ENCODE measurements at regions not wholly inside any gene's neighbourhood (a gene's known extent, or its start where the extent isn't known, plus 50 kb on each side); places are given as distances from the start of the nearest gene placed in this dataset.

DNA sequence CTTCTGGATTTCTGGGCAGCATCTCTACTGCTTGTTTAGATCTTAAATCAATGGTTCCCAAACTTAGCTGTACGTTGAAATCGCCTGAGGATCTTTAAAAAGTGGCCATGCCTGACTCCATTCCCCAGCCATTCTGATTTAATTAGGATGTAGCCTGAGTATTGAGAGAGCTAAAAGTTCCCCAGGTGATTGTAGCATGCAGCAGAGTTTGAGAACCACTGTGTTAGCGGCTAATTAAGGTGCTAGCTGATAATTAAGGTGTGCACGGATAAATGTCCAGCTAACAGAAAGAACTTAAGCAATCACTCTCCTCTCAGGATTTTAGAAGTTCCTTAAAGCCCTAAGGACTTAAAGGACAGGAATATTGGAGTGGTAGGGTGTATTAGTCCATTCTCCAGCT, 89.1 kb downstream of the NMUR2 start:
- H3K4me3 ChIP-seq (ENCODE audit: low read depth, low read length), result no peak overlapping the region
- TF ChIP-seq, protein P1, sequence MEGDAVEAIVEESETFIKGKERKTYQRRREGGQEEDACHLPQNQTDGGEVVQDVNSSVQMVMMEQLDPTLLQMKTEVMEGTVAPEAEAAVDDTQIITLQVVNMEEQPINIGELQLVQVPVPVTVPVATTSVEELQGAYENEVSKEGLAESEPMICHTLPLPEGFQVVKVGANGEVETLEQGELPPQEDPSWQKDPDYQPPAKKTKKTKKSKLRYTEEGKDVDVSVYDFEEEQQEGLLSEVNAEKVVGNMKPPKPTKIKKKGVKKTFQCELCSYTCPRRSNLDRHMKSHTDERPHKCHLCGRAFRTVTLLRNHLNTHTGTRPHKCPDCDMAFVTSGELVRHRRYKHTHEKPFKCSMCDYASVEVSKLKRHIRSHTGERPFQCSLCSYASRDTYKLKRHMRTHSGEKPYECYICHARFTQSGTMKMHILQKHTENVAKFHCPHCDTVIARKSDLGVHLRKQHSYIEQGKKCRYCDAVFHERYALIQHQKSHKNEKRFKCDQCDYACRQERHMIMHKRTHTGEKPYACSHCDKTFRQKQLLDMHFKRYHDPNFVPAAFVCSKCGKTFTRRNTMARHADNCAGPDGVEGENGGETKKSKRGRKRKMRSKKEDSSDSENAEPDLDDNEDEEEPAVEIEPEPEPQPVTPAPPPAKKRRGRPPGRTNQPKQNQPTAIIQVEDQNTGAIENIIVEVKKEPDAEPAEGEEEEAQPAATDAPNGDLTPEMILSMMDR (IDR thresholded peaks at IDR 0.05; ENCODE audit: borderline replicate concordance, insufficient read depth, low read depth, low read length), result no peak

DNA sequence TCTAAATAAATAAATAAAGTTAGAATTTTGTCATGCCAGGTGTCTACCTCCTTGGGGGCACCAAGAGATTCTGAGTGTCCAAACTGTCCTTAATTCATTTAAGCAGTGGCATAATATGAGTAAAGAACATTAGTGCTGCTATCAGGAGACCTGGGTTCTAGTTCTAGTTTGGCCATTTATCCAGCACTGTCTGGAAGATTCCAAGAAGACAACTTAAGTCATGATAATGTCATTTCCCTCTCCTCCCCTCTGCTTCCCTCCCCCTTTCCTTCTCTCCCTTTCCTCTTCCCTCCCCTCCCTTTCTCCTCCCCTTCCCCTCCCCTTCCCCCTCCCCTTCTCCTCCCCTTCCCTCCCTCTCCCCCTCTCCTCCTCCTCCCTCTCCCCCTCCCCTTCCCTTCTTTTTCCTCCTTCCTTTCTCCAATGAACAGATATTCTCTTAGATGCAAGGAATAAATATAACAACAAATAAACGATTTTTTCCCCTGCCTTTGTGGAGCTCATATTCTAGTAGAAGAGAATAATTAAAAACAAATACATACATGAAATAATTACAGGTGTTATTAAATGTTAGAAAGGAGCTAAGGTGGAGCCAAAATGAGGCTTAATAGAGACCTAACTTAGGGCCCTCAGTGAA, 90.8 kb downstream of the NMUR2 start:
- TF ChIP-seq, protein P1 (IDR thresholded peaks at IDR 0.05; ENCODE audit: borderline replicate concordance, insufficient read depth, low read depth, low read length), result no peak
- no peak overlapping the region for H3K4me3 ChIP-seq (ENCODE audit: low read depth, low read length)

DNA sequence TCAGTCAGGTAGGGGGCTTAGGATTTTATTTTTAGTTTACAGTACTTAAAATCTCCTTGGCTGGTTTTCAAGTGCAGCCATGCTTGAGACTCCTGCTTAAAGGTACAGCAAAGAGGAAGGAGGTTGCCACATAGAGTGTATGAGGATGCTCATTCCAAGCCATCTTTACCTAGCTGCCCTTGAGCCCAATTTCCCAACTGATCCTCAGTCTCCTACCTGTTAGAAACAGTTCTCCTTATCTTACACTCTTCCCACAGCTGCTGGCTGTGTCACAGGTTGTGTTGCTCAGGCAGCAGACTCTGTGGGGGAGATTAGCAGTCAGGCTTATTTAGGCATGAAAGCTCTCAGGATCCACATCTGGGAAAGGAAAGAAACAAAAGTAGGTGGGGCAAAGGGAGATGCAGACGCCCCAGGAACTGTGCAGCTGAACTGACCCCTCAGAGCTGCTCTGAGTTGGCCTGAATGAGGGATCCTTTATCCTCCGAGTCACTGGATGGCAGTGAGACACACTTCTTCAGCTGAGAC, 95.1 kb downstream of the NMUR2 start:
- TF ChIP-seq, protein P1 (IDR thresholded peaks at IDR 0.05; ENCODE audit: borderline replicate concordance, insufficient read depth, low read depth, low read length), result no peak
- H3K4me3 ChIP-seq (ENCODE audit: low read depth, low read length), result no peak overlapping the region

DNA sequence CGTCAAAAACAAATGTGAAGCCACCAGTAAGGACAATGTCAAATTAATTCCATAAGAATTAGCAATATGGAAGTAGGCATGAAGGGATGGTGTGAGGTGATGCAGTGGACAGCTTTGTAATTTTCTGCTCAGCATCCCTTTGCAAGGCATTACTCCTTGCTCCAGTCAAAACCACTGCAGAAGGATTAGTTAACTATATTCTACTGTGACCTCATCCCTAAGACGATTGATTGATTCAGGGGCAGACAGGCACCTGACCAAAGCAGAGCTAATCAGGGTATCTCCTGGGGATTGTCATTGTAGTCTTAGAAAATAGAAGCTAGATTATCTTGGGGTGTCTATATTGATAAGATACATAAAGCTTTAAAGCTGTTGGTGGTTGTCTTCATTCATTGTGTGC, 98.7 kb downstream of the NMUR2 start:
- TF ChIP-seq, protein P1 (IDR thresholded peaks at IDR 0.05; ENCODE audit: borderline replicate concordance, insufficient read depth, low read depth, low read length), result no peak
- no peak overlapping the region for H3K4me3 ChIP-seq (ENCODE audit: low read depth, low read length)

DNA sequence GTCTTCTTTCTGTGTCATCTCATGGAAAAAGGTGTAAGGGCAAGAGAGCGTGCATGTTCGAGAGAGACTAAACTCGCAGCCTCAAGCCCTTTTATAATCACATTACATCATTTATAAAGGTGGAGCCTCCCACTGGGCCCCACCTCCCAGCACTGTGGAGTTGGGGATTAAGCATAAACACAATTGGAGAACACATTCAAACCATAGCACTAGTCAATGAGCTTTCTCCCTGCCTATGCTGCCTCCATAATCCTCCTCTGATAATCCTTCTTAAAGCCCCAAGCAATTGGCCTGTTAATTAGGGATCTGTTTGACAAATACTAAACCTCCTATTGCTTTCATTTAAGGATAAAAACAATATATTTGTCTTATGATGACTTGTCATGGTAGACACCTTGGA, 99.6 kb downstream of the NMUR2 start:
- H3K4me3 ChIP-seq (ENCODE audit: low read depth, low read length), result no peak overlapping the region
- TF ChIP-seq, protein P1 (IDR thresholded peaks at IDR 0.05; ENCODE audit: borderline replicate concordance, insufficient read depth, low read depth, low read length), result no peak

DNA sequence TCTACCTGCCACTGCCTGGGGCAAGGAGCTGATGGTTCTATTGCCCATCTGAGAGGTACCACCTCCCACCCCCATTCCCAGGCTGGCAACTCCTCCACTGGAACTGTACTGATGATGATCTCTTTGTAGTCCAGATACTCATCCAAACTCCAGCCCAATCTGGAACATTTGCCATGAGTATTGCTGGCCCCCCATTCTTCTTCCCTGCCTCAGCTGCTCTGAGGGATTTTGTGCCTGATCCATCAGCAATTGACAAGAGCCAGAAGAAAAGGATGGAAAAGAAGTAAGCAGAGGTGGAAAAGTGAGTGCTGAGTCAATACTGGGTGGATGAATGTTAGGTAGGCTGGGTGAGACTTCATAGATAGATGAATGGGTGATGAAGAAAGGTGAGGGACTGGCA, 101.2 kb downstream of the NMUR2 start:
- TF ChIP-seq, protein P1 (IDR thresholded peaks at IDR 0.05; ENCODE audit: borderline replicate concordance, insufficient read depth, low read depth, low read length), result no peak
- no peak overlapping the region for H3K4me3 ChIP-seq (ENCODE audit: low read depth, low read length)

DNA sequence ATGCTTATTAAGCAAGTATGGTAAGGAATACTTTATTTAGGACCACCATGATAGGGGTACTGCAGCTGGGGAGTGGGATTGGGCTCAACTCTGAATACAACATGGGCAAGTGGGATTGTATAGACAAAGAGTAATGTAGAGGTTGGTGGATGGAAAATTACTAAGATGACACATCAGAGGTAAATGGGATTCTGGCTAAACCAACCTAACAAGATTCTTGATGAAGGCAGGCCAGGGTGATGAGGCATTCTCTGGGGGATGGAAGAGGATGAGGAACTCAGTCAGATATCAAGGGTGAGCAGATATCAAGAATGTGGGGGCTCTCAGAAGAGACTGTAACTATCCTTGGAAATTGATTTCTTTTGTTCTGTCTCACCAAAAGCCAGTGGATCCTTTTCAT, 107.2 kb downstream of the NMUR2 start:
- TF ChIP-seq, protein P1 (IDR thresholded peaks at IDR 0.05; ENCODE audit: borderline replicate concordance, insufficient read depth, low read depth, low read length), result no peak
- no peak overlapping the region for H3K4me3 ChIP-seq (ENCODE audit: low read depth, low read length)
